Muscle of leg (tissue), 3 donors: ENCODE measurements at regions not wholly inside any gene's neighbourhood (a gene's known extent, or its start where the extent isn't known, plus 50 kb on each side); places are given as distances from the start of the nearest gene placed in this dataset.
"Not testable (repeated sequence)": the region's sequence is repeated elsewhere in the genome, so short reads cannot be mapped to it uniquely, and the experiment has no call there.

Experiments used
- DNase-seq: peaks from one replicate; pipeline ENCODE4 v3.0.0; 2013
- H3K27ac ChIP-seq: one replicate; pipeline ENCODE4 v1.5.1; 2013; ENCODE audit warnings: mild to moderate bottlenecking, low read length, control low read depth
- H3K27me3 ChIP-seq: one replicate; pipeline ENCODE4 v1.6.1; 2013; ENCODE audit warnings: low read length; ENCODE audit not compliant: control insufficient read depth, insufficient read depth
- H3K36me3 ChIP-seq: one replicate; pipeline ENCODE4 v1.6.1; 2013; ENCODE audit warnings: low read length; ENCODE audit not compliant: control insufficient read depth, insufficient read depth
- H3K4me1 ChIP-seq: one replicate; pipeline ENCODE4 v1.6.1; 2013; ENCODE audit warnings: low read length; ENCODE audit not compliant: control insufficient read depth, insufficient read depth
- H3K4me3 ChIP-seq: one replicate; pipeline ENCODE4 v1.5.1; 2013; ENCODE audit warnings: low read length, control low read depth
- H3K9me3 ChIP-seq: replicated peaks from 2 replicates; pipeline ENCODE4 v1.6.1; 2013; ENCODE audit warnings: low read depth, low read length; ENCODE audit not compliant: control insufficient read depth
- WGBS: methylation state at CpG from one replicate; pipeline ENCODE4 v1.1.5; 2013; ENCODE audit warnings: missing lambda C conversion rate; ENCODE audit not compliant: insufficient coverage; 5-methylcytosine and 5-hydroxymethylcytosine counted together

DNA sequence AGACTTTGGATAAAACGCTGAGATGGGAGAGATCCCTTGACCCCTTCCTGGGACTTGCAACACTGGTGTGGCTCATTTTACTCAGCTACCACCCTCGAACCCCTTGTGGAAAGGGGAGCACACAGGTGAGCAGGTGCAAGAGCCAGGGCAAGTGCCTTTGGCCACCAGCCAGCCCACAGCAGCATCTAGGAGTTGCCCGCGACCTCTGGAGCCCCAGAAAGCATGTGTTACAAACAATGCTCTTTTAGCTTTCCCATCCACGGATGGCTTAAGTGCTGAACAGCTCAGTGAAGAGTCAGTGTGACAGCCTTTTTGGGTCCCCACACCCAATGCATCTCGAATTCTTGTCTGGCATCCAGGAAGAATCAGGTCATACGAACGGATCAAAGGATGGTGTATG is 197.8 kb downstream of the MEMO1 start:
- DNase-seq: no peak
- Histone ChIP-seq H3K9me3 (no peaks in the 10 kb centered on the region), H3K27ac (no peak overlapping the region), H3K36me3 (no peaks in the 10 kb centered on the region), H3K4me1 (peaks cover 3% of the 10 kb centered on the region), H3K4me3 (no peak overlapping the region), H3K27me3 (no peaks in the 10 kb centered on the region)
- WGBS: 84% methylated on average over 6 of the region's 8 CpGs

DNA sequence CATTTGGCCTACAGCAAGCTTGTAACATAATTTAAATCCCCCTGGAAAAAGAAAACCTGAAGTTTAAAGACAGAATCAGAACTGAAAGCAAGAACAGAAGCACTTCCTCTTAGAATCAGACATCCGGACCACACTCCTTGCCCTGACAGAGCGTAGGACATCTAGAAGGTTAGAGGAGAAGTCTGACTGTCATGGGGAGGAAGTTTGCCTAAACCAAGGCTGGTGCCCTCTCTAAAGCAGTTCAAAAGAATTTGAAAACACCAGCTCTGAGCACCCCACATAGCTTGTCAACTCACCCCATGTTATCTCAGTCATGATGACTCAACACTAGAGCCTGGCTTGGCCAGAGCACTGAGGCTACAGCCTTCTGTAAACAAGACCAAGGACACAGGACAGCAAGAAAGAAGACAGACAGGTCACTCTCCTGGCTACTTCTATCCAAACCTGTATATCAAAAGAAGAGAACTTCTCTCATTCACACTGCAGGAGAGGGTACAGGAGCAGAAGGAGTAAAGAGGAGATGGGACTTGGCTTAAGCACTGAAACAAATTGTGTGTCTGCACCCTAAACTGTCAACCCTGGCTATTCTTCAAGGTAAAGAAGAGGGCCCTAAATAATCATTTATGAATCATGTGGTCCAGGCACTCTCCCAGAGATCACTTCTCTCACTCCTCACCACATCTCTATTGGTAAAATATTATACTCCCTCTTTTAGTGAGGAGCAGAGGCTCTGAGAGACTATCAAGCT is 198.6 kb downstream of the MEMO1 start:
- H3K27me3 ChIP-seq: no peaks in the 10 kb centered on the region
- H3K4me1 ChIP-seq: peaks cover 3% of the 10 kb centered on the region
- no peak overlapping the region for H3K4me3 ChIP-seq
- WGBS: no CpG with 5 or more reads among the region's 2 CpGs
- H3K9me3 ChIP-seq: no peaks in the 10 kb centered on the region
- H3K36me3 ChIP-seq: no peaks in the 10 kb centered on the region
- H3K27ac ChIP-seq: peak overlapping the region; percentile 49
- peak; percentile 41 for DNase-seq

DNA sequence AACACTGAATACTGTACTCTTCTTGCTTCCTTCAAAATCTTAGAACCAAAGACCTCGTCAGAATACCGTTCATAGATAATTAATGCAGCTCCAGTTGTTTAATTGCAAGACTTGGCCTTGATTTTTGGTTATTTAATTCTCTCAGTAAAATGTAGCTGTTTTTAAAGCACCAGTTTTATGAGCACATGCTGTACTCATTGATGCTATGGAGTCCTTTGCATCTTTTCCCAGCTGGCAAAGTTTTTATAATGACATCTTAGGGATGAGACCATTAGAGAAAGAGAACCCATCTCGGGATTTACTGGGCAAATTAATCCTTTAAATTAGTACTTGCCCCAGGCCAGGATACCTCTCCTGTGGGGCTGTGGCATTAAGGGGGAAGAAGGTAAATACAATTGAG is 199.3 kb downstream of the MEMO1 start:
- no peak overlapping the region for H3K4me3 ChIP-seq
- WGBS: no CpG with 5 or more reads among the region's 3 CpGs
- H3K36me3 ChIP-seq: no peaks in the 10 kb centered on the region
- H3K27ac ChIP-seq: no peak overlapping the region
- H3K9me3 ChIP-seq: no peaks in the 10 kb centered on the region
- peaks cover 3% of the 10 kb centered on the region for H3K4me1 ChIP-seq
- H3K27me3 ChIP-seq: no peaks in the 10 kb centered on the region
- no peak for DNase-seq

DNA sequence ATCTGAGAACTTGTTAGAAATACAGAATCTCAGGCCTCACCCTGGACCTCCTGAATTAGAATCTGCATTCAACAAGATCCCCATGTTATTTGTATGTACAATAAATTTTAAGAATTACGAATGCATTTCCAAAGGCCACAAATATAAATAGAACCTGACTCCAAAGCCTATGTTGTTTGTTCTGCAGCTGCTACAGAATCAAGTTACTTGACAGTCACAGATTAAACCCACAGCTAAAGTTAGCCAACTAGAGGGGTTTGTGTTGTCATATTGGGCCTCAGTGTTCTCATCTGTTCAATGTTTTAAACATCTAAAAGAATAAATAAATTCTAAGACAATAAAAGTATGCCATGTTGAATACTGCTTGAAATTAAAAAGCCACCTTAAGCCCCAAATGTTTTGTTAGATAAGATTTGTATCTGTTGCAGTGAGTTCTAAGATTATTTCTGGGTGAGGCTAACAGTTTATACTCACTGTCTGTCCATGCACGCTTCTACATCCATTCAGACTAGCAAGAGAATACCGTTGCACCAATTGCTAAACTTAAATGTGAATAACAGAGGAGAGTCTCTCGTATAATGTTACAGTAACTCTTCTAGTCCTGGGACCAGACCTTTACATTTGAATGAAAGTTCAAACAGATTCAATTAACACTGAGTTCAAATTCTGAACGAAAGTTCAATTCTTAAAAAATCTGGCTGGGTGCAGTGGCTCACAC is 200.4 kb downstream of the MEMO1 start:
- peak; percentile 56 for DNase-seq
- no peak overlapping the region for H3K4me3 ChIP-seq
- H3K9me3 ChIP-seq: no peaks in the 10 kb centered on the region
- H3K27me3 ChIP-seq: no peaks in the 10 kb centered on the region
- 38% methylated on average over 1 of the region's 5 CpGs for WGBS
- peaks cover 3% of the 10 kb centered on the region for H3K4me1 ChIP-seq
- peak overlapping the region; percentile 79 for H3K27ac ChIP-seq
- H3K36me3 ChIP-seq: no peaks in the 10 kb centered on the region

DNA sequence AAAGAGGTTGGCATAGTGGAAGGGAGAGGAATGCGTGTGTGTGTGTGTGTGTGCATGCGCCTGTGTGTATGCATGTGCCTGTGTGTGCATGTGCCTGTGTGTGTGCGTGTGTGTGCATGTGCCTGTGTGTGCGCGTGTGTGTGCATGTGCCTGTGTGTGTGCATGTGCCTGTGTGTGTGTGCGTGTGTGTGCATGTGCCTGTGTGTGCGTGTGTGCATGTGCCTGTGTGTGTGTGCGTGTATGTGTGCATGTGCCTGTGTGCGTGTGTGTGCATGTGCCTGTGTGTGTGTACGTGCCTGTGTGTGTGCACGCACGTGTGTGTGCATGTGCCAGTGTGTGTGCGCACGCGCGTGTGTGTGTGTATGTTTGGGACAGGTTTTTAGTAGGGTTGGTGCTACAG is 205.1 kb downstream of the MEMO1 start:
- Histone ChIP-seq H3K4me1 (no peaks in the 10 kb centered on the region), H3K27ac (no peak overlapping the region), H3K9me3 (no peaks in the 10 kb centered on the region), H3K27me3 (no peaks in the 10 kb centered on the region), H3K4me3 (no peak overlapping the region), H3K36me3 (no peaks in the 10 kb centered on the region)
- WGBS: 90% methylated on average over 14 of the region's 16 CpGs
- no peak for DNase-seq

DNA sequence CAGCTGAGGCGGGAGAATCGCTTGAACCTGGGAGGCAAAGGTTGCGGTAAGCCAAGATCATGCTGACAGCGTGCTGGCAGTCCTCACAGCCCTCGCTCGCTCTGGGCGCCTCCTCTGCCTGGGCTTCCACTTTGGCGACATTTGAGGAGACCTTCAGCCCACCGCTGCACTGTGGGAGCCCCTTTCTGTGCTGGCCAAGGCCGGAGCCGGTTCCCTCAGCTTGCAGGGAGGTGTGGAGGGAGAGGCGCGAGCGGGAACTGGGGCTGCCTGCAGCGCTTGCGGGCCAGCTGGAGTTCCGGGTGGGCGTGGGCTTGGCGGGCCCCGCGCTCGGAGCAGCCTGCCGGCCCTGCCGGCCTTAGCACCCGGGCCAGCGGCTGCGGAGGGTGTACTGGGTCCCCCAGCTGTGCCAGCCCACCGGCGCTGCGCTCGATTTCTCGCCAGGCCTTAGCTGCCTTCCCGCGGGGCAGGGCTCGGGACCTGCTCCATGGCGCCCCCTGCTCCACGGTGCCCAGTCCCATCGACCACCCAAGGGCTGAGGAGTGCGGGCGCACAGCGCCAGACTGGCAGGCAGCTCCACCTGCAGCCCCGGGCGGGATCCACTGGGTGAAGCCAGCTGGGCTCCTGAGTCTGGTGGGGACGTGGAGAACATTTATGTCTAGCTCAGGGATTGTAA is 207.2 kb downstream of the MEMO1 start:
- WGBS: 65% methylated on average over 40 of the region's 44 CpGs
- not testable (repeated sequence) for H3K36me3 ChIP-seq, H3K27ac ChIP-seq, H3K4me1 ChIP-seq, H3K4me3 ChIP-seq, H3K9me3 ChIP-seq, DNase-seq, H3K27me3 ChIP-seq

DNA sequence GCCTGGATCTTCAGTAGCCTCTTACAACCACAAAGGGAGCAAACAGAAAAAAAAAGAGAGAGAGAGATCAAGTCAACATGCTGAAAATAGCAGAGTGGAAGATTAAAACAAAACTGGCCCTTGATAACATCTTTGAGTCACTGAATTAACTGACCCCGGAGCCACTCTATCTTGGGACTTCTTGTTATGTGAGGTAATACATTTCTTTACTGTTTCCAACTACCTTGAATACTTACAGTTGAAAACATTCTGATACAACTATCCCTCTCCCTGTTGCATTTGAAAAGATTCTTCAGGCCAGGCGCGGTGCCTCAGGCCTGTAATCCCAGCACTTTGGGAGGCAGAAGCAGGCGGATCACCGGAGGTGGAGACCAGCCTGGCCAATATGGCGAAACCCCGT is 208.1 kb downstream of the MEMO1 start:
- H3K4me3 ChIP-seq: no peak overlapping the region
- H3K9me3 ChIP-seq: no peaks in the 10 kb centered on the region
- H3K36me3 ChIP-seq: no peaks in the 10 kb centered on the region

DNA sequence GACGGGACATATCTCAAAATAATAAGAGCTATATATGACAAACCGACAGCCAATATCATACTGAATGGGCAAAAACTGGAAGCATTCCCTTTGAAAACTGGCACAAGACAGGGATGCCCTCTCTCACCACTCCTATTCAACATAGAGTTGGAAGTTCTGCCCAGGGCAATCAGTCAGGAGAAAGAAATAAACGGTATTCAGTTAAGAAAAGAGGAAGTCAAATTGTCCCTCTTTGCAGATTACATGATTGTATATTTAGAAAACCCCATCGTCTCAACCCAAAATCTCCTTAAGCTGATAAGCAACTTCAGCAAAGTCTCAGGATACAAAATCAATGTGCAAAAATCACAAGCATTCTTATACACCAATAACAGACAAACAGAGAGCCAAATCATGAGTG is 211.5 kb downstream of the MEMO1 start:
- WGBS: no CpG with 5 or more reads among the region's 4 CpGs
- not testable (repeated sequence) for H3K4me1 ChIP-seq, H3K27me3 ChIP-seq, H3K9me3 ChIP-seq, H3K27ac ChIP-seq, DNase-seq, H3K4me3 ChIP-seq, H3K36me3 ChIP-seq

More for the DNA sequence above, 208.1 kb downstream of the MEMO1 start:
- DNase-seq: no peak
- Histone ChIP-seq H3K4me1 (no peaks in the 10 kb centered on the region), H3K27me3 (no peaks in the 10 kb centered on the region), H3K27ac (no peak overlapping the region)
- WGBS: 100% methylated on average over 4 of the region's 7 CpGs

DNA sequence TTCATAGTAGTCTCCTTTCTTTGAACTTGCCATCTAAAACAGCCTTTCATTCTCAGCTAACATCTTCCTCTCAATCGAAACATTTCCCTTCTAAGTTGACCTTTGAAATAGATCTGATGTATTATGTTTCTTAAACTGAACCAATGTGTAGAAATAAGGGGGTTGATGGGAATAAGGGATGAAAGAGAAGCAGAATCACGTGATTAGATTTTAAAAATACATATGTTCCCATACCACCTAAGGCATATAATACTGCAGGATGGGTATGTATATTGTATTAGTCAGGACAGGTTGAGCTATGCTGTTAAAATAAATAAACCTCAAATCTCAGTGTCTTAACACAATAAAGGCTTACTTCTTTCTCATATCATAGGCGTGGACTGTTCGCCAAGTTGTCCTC is 207.5 kb upstream of the SRD5A2 start:
- no CpG with 5 or more reads among the region's 4 CpGs for WGBS
- Histone ChIP-seq H3K4me1 (no peaks in the 10 kb centered on the region), H3K4me3 (no peak overlapping the region), H3K27me3 (no peaks in the 10 kb centered on the region), H3K27ac (no peak overlapping the region), H3K9me3 (no peaks in the 10 kb centered on the region), H3K36me3 (no peaks in the 10 kb centered on the region)
- no peak for DNase-seq

DNA sequence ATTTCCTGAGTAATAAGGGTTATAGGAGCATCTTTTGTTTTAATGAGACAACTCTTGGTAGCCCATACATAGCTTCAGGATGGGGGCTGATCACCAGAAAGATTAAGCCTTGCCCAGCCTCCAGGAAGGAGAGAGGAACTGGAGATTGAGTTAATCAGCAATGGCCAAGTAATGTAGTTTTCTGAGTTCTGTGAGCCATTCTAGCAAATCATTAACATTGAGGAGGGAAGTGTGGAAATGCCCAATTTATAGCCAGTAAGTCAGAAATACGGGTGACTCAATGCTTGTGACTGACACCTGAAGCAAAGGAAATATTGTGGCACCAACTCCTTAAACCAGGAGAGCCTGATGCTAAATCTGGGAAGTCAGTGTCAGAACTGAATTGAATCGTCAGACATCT is 205.1 kb upstream of the SRD5A2 start:
- H3K27ac ChIP-seq: no peak overlapping the region
- no peak for DNase-seq
- H3K4me1 ChIP-seq: no peaks in the 10 kb centered on the region
- no peaks in the 10 kb centered on the region for H3K36me3 ChIP-seq
- no peak overlapping the region for H3K4me3 ChIP-seq
- H3K9me3 ChIP-seq: peaks cover under 1% of the 10 kb centered on the region
- no peaks in the 10 kb centered on the region for H3K27me3 ChIP-seq
- WGBS: 89% methylated on average over 1 of the region's 2 CpGs
